Nephron progenitor cell (in vitro differentiated cells): ENCODE measurements at regions not wholly inside any gene's neighbourhood (a gene's known extent, or its start where the extent isn't known, plus 50 kb on each side); places are given as distances from the start of the nearest gene placed in this dataset.

Source experiments
- DNase-seq: peaks from one replicate; pipeline ENCODE4 v3.0.0; 2021
- H3K27ac Mint-ChIP-seq: 2 replicates; pipeline ENCODE4 v1.8.0; 2021; ENCODE audit warnings: mild to moderate bottlenecking, moderate library complexity, mixed read lengths
- H3K27me3 Mint-ChIP-seq: 2 replicates; pipeline ENCODE4 v1.8.0; 2021; ENCODE audit warnings: mild to moderate bottlenecking, low read depth, mixed read lengths; ENCODE audit not compliant: poor library complexity
- H3K36me3 Mint-ChIP-seq: 2 replicates; pipeline ENCODE4 v1.8.0; 2021; ENCODE audit warnings: low read depth, mixed read lengths
- H3K4me1 Mint-ChIP-seq: 2 replicates; pipeline ENCODE4 v1.8.0; 2021; ENCODE audit warnings: mixed read lengths
- H3K4me3 Mint-ChIP-seq: 2 replicates; pipeline ENCODE4 v1.8.0; 2021; ENCODE audit warnings: mild to moderate bottlenecking, moderate library complexity, mixed read lengths
- H3K9me3 Mint-ChIP-seq: 2 replicates; pipeline ENCODE4 v1.8.0; 2021; ENCODE audit warnings: mild to moderate bottlenecking, moderate library complexity, mixed read lengths
- CTCF ChIP-seq: fragments of 200-600 bp; sonication (generic); IDR thresholded peaks from 2 replicates; pipeline ENCODE4 v1.5.0; 2021; ENCODE audit warnings: antibody characterized with exemption

GRCh38 chr9:81497091-81497490, 192.3 kb downstream of the TLE1 start:
- Mint-ChIP-seq H3K27ac (no peak overlapping the region), H3K36me3 (no peaks in the 10 kb centered on the region), H3K9me3 (peaks cover 4% of the 10 kb centered on the region), H3K4me3 (no peak overlapping the region), H3K4me1 (peaks cover 31% of the 10 kb centered on the region), H3K27me3 (no peaks in the 10 kb centered on the region)
- no peak for TF ChIP-seq CTCF
- no peak for DNase-seq

GRCh38 chr9:81492710-81493447, 196.5 kb downstream of the TLE1 start:
- Mint-ChIP-seq H3K36me3 (no peaks in the 10 kb centered on the region), H3K27ac (no peak overlapping the region)
- DNase-seq: no peak

GRCh38 chr9:81490605-81491331, 198.6 kb downstream of the TLE1 start:
- Mint-ChIP-seq H3K27ac (no peak overlapping the region), H3K9me3 (peaks cover 7% of the 10 kb centered on the region), H3K36me3 (no peaks in the 10 kb centered on the region), H3K27me3 (no peaks in the 10 kb centered on the region), H3K4me3 (no peak overlapping the region), H3K4me1 (no peaks in the 10 kb centered on the region)
- TF ChIP-seq CTCF: no peak
- no peak for DNase-seq

More at GRCh38 chr9:81492710-81493447, 196.5 kb downstream of the TLE1 start:
- TF ChIP-seq CTCF: no peak
- peaks cover 4% of the 10 kb centered on the region for H3K9me3 Mint-ChIP-seq
- no peaks in the 10 kb centered on the region for H3K4me1 Mint-ChIP-seq
- no peak overlapping the region for H3K4me3 Mint-ChIP-seq
- H3K27me3 Mint-ChIP-seq: no peaks in the 10 kb centered on the region

- no peak overlapping the region for H3K27ac Mint-ChIP-seq
- TF ChIP-seq CTCF: no peak
- no peaks in the 10 kb centered on the region for H3K4me1 Mint-ChIP-seq
- no peak for DNase-seq
- no peaks in the 10 kb centered on the region for H3K27me3 Mint-ChIP-seq
- no peaks in the 10 kb centered on the region for H3K36me3 Mint-ChIP-seq
- H3K9me3 Mint-ChIP-seq: peaks cover 10% of the 10 kb centered on the region
- H3K4me3 Mint-ChIP-seq: no peak overlapping the region
Measured at GRCh38 chr9:81489046-81489445, 200.3 kb downstream of the TLE1 start.

DNA sequence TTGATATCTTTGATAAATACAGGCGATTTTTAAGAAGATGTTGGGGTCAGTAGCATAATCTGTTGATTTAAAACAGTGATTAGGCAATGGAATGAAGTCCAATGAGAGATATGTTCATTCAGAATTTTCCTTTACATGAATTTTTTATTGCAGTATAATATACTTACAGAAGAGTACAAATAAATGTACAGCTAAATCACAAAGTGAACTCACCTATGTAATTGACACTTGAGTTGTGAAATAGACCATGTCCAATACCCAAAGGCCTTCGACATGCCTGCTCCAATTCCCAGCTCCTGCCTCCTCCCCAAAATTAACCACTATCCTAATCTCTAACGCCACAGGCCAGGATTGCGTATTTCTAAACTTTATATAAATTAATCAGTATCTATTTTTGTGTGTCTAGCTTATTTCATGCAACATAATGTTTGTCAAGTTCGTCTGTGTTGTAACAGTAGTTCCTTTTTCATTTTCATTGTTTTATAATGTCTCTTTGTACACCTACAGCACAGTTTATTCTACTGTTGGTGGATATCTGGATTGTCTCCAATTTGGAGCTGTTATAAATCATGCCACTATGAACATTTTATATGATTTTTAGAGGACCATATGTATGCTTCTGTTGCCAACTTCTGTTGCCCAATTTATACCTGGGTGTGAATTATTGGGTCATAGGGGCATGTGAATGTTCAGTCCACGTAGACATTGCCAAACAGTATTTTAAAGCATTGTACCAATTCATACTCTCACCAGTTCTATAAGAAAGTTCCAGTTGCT, 208.3 kb downstream of the TLE1 start:
- Mint-ChIP-seq H3K4me1 (peaks cover 6% of the 10 kb centered on the region), H3K36me3 (peaks cover 6% of the 10 kb centered on the region), H3K9me3 (peaks cover 30% of the 10 kb centered on the region), H3K27me3 (no peaks in the 10 kb centered on the region), H3K27ac (no peak overlapping the region), H3K4me3 (no peak overlapping the region)
- DNase-seq: no peak
- no peak for TF ChIP-seq CTCF
